Fibroblast of pulmonary artery (primary cell): ENCODE measurements at regions not wholly inside any gene's neighbourhood (a gene's known extent, or its start where the extent isn't known, plus 50 kb on each side); places are given as distances from the start of the nearest gene placed in this dataset.

Experiments used
- DNase-seq: peaks from one replicate; pipeline ENCODE4 v3.0.0-alpha.2; 2010; ENCODE audit warnings: low read depth
- H3K4me3 ChIP-seq: replicated peaks from 2 replicates; pipeline ENCODE4 v1.5.1; 2011; ENCODE audit warnings: low read depth, mild to moderate bottlenecking, control low read depth, low read length, moderate library complexity
- CTCF ChIP-seq: IDR thresholded peaks from 2 replicates; pipeline ENCODE4 v1.5.1; 2011; ENCODE audit warnings: mild to moderate bottlenecking, control low read depth, low read length, inconsistent platforms; ENCODE audit errors: missing control alignments

GRCh38 chr2:234261736-234262135 lies 211.2 kb downstream of the SPP2 start:
- no peak overlapping the region for H3K4me3 ChIP-seq
- DNase-seq: no peak
- TF ChIP-seq CTCF: no peak

- H3K4me3 ChIP-seq: no peak overlapping the region
- DNase-seq: no peak
- TF ChIP-seq CTCF: no peak
These were observed 208.9 kb downstream of the SPP2 start for GRCh38 chr2:234259440-234259839.

- TF ChIP-seq CTCF: no peak
- H3K4me3 ChIP-seq: no peak overlapping the region
- DNase-seq: no peak
These were observed 208.2 kb downstream of the SPP2 start for GRCh38 chr2:234258562-234259141.

GRCh38 chr2:234257859-234258561 lies 207.5 kb downstream of the SPP2 start:
- DNase-seq: peak; percentile 96
- no peak overlapping the region for H3K4me3 ChIP-seq
- peak; percentile 85 for TF ChIP-seq CTCF

- no peak overlapping the region for H3K4me3 ChIP-seq
- DNase-seq: no peak
- no peak for TF ChIP-seq CTCF
These were observed 206.0 kb downstream of the SPP2 start for GRCh38 chr2:234256516-234256915.

- DNase-seq: no peak
- TF ChIP-seq CTCF: no peak
- no peak overlapping the region for H3K4me3 ChIP-seq
These were observed 204.4 kb downstream of the SPP2 start for GRCh38 chr2:234254783-234255521.
